VCaP (cell line): ENCODE measurements at regions not wholly inside any gene's neighbourhood (a gene's known extent, or its start where the extent isn't known, plus 50 kb on each side); places are given as distances from the start of the nearest gene placed in this dataset.

ENCODE experiments used
- H3K27ac ChIP-seq: fragments of 450-650 bp; 2 replicates; pipeline ENCODE4 v1.5.1; 2017
- TF ChIP-seq, protein P1 (sequence below): fragments of 450-650 bp; conservative IDR thresholded peaks from 2 replicates; pipeline ENCODE4 v1.5.1; 2017; ENCODE audit warnings: mild to moderate bottlenecking, moderate library complexity

DNA sequence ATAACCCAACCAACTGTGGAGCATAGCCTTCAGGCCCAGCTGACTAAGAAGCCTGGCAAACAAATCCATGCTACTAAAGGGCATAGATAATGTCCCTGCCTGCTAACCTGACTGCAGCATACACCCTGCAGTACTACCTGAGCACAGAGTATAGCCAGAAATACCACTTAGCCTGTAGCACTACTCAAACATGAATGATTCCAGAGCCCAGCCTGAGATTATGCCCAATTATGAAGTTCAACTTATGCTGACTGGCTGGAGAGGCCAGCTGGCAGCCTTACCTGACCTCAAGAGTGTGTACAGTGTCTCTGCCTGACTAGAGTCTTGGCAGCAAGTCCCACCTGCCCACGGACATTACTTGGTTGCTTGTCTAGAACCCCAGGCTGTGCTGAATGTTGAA, 1265.3 kb downstream of the CDH11 start:
- no peak overlapping the region for H3K27ac ChIP-seq
- TF ChIP-seq, protein P1, sequence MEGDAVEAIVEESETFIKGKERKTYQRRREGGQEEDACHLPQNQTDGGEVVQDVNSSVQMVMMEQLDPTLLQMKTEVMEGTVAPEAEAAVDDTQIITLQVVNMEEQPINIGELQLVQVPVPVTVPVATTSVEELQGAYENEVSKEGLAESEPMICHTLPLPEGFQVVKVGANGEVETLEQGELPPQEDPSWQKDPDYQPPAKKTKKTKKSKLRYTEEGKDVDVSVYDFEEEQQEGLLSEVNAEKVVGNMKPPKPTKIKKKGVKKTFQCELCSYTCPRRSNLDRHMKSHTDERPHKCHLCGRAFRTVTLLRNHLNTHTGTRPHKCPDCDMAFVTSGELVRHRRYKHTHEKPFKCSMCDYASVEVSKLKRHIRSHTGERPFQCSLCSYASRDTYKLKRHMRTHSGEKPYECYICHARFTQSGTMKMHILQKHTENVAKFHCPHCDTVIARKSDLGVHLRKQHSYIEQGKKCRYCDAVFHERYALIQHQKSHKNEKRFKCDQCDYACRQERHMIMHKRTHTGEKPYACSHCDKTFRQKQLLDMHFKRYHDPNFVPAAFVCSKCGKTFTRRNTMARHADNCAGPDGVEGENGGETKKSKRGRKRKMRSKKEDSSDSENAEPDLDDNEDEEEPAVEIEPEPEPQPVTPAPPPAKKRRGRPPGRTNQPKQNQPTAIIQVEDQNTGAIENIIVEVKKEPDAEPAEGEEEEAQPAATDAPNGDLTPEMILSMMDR, result no peak

DNA sequence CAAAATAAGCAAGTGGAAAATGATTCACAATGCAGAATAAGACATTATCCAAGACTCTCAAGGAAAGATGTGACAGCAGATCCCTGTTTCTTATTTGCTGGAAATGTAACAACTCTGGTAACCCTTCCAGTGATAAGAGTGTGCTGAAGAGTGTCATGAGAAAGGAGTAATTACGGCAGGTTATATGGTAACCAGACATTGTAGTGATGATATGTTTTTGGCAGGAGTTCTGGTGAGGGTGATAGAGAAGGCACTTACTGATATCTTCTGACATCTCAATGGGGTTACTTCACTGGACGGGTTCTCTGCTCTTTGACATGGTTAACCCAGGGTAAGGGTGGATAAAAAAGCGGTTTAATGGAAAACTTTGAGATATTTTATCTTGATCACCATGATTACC, 1270.9 kb downstream of the CDH11 start:
- no peak overlapping the region for H3K27ac ChIP-seq
- TF ChIP-seq, protein P1, result no peak

DNA sequence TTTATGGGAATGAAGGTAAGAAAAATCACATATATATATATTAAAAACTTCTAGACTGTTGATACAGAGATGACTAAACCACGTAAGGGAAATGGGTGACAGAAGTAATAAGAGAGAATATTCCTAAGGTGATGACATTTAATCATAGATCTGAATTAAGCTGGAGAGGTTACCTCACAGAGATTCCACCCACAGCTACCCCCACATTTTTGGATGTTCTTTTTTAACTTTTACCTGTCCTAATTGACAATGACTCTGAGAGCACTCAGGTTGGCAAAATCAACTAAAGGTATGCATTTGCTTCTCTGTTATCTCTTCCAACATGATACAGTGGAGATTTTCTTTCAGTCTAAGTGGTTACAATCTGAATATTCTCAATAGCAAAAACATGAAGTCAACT, 1280.6 kb downstream of the CDH11 start:
- TF ChIP-seq, protein P1, result no peak
- H3K27ac ChIP-seq, result no peak overlapping the region

GRCh38 chr16:63830061-63830460, 1291.8 kb downstream of the CDH11 start:
- no peak overlapping the region for H3K27ac ChIP-seq
- TF ChIP-seq, protein P1, result no peak

GRCh38 chr16:63822818-63823217, 1299.0 kb downstream of the CDH11 start:
- no peak overlapping the region for H3K27ac ChIP-seq
- TF ChIP-seq, protein P1, result no peak

GRCh38 chr16:63816276-63816675, 1305.6 kb downstream of the CDH11 start:
- H3K27ac ChIP-seq, result no peak overlapping the region
- TF ChIP-seq, protein P1, result no peak

DNA sequence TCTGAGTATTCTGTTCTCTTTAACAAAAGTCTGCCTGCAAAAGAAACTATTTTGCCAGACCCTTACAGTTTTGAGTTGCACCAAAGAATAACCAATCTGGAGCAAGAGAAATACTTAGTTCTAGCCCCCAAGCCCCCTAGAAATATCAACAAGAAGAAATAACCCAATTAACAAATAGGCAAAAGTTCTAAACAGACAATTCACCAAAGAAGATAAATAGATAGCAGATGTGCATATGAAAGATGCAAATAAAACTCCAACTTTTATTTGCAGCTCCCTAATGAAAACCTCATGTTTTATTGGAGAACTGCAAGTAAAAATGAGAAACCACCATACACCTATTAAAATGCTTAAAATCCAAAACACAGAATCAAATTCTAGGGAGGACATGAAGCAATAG, 1308.0 kb downstream of the CDH11 start:
- no peak overlapping the region for H3K27ac ChIP-seq
- TF ChIP-seq, protein P1, result no peak

DNA sequence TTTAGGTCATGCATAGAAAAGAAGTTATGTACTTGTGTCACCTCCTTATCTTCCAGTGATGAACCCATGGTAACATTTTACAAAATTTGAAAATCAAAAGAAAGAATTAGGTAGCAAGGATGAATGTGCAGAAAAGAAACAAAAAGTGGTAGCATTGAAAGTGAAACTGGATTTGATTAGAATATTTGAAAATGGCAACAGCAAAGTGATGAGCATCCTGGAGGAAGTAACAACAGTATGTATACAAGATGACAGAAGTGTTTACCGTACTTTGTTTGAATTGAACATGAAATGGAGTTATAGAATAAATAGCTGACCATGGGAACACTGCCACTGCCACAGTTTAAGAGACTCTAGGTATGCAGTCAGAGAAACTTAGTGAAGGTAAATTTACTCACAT, 1313.1 kb downstream of the CDH11 start:
- no peak overlapping the region for H3K27ac ChIP-seq
- TF ChIP-seq, protein P1, result no peak
